ENCODE measurements at regions not wholly inside any gene's neighbourhood (a gene's known extent, or its start where the extent isn't known, plus 50 kb on each side); places are given as distances from the start of the nearest gene placed in this dataset.

DNA sequence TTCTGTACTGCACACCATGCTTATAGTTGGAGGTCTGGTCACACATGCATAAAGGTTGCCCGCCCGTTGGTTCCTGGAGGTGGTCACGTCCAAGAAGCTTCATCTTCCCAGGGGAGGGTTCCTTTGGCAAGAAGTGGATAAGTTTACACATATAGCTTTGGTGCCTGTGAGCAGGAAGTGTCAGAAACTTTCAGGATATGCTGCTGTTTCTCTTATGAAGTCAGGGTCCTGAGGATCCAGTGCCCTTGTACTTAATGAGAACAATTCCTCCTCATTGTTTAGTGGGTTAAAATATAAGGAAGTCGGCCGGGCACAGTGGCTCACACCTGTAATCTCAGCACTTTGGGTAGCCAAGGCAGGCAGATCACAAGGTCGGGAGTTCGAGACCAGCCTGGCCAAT lies 115.5 kb upstream of the DUSP22 start:
- TF ChIP-seq, protein P1, sequence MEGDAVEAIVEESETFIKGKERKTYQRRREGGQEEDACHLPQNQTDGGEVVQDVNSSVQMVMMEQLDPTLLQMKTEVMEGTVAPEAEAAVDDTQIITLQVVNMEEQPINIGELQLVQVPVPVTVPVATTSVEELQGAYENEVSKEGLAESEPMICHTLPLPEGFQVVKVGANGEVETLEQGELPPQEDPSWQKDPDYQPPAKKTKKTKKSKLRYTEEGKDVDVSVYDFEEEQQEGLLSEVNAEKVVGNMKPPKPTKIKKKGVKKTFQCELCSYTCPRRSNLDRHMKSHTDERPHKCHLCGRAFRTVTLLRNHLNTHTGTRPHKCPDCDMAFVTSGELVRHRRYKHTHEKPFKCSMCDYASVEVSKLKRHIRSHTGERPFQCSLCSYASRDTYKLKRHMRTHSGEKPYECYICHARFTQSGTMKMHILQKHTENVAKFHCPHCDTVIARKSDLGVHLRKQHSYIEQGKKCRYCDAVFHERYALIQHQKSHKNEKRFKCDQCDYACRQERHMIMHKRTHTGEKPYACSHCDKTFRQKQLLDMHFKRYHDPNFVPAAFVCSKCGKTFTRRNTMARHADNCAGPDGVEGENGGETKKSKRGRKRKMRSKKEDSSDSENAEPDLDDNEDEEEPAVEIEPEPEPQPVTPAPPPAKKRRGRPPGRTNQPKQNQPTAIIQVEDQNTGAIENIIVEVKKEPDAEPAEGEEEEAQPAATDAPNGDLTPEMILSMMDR (IDR thresholded peaks at IDR 0.05; ENCODE audit: low read length) = no peak
- no peak for TF ChIP-seq EZH2 (IDR thresholded peaks at IDR 0.05; ENCODE audit: borderline replicate concordance, low read length)

Measured in OCI-LY1 (cell line).